Inflammatory macrophage treated with lipopolysaccharide for 4 hours (primary cell): ENCODE measurements at regions not wholly inside any gene's neighbourhood (a gene's known extent, or its start where the extent isn't known, plus 50 kb on each side); places are given as distances from the start of the nearest gene placed in this dataset.

Experiments
- DNase-seq: peaks from one replicate; pipeline ENCODE4 v3.0.0-alpha.2; 2020

GRCh38 chr13:65103351-65103750, 2126.8 kb downstream of the PCDH9 start:
- DNase-seq: no peak

DNA sequence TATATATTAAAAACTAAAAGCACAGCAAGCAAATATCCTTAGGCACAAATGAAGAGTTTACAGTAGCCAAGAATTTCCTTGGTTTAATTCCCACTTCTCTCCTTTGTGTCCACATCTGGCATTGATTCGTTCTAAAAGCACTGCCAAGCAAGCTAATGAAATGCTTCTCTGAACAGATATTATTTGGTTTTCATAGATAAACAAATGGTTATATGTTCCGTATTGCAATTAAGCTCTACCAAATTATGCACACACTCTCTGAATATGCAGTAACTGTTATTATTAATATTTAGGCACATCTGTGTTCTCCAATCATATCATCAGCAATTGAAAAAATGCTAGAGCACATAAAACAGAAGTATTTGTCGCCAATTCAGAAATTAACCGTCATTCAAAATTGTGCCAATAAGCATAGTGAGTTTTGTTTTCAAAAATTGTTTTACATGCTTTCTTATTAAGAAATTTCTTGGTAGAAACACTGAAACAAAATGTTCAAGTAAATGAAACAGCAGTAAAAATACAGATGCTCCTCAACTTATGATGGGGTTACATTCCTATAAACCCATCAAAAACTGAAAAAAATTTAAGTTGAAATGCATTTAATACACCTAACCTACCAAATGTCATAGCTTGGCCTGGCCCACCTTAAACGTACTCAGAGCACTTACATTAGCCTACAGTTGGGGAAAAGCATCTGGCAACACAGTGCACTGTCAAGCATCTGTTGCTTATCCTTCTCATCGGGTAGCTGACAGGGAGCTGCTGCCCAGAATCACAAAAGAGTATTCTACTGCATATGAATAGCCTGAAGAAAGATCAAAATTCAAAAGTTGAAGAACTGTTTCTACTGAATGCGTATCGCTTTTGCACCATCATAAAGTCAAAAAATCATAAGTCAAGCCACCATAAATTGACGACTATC, 2134.7 kb downstream of the PCDH9 start:
- no peak for DNase-seq

DNA sequence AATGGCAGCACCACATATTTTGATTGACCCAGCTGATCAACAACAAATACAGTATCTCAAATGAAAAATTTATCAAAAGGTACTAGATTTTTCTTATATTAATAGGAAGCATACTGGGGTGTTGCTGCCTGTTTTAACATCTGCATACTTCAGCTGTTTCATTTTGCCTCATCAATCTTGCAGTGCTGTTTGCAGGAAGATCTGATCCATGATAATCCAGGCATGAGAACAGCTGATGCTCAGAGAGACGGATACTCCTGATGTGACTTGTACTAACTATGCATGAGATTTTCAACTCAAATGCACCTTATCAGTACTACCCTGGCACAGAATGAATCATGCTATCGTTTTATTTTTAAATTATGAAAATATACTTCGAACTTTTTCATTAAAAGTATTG, 2136.8 kb downstream of the PCDH9 start:
- no peak for DNase-seq

DNA sequence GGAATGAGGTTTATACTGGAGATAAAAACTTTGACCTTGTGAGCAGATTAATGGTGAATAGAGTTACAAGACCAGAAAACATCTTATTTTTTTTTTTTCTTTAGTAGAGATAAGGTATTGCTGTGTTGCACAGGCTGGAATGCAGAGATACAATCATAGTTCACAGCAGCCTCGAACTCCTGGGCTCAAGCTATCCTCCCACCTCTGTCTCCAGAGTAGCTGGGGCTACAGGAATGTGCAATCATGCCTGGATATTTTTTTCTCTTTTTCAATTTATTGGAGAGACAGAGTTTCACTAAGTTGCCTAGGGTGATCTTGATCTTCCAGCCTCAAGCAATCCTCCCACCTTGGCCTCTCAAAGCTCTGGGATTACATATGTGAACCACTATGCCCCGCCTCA, 2139.1 kb downstream of the PCDH9 start:
- no peak for DNase-seq

GRCh38 chr13:65090186-65090585, 2139.9 kb downstream of the PCDH9 start:
- DNase-seq: no peak

- no peak for DNase-seq
These were observed 2141.2 kb downstream of the PCDH9 start for GRCh38 chr13:65088906-65089305.

- DNase-seq: no peak
These were observed 2144.2 kb downstream of the PCDH9 start for GRCh38 chr13:65085977-65086376.

DNA sequence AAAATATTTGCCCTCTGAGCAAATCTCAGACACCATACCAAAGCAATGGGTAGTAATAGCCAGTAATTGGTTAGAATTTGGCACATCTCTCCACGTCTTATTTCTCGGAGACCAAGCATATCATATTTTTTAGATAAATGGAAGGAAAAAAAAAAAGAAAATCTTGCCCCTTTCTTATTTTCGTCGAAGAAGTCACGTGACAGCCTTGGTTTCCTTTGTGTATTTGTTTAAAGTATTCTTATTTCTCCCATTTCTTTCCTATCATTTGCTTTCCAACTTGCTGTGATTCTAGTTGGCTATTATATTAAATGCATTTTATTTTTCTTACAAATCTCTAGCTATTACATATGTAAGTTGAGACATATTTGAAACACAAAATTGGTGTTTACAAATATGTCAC, 2155.9 kb downstream of the PCDH9 start:
- no peak for DNase-seq

DNA sequence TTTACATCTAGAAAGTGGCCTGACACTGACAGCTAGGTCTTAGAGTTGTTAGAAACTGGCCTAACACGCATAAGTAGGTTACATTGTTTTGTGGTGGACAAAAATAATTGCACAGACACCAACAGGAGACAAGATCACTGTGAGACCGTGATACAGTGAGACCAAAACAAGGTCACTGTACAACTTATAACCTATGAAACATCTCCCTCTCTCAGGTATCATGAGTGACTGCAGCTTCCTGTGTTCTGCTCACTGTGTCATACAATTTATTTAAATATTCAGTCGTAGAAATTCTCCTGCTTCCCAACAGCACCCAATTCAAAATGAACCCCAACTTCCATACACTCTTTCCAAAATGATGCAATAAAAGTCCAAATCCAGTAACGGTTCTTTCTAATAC, 2165.2 kb downstream of the PCDH9 start:
- DNase-seq: no peak

GRCh38 chr13:65063753-65064152, 2166.4 kb downstream of the PCDH9 start:
- DNase-seq: no peak

DNA sequence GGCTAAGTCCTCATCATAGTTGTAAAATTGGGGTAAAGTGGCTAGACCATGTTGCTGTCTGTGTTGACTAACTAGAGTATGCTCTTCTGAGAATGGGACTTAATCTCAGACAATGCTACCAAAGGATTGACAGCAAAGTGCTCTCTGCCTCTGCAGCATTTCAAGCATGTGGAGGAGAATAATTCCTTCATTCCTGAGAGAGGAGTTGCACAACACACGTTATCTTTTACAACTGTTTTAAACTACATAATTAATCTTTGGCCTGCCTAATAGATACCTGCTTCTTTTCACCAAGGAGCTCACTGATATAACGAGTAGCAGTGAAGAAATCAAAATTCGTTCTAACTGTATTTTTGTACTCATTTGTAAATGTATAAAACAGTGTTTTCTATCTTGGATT, 2172.2 kb downstream of the PCDH9 start:
- no peak for DNase-seq

DNA sequence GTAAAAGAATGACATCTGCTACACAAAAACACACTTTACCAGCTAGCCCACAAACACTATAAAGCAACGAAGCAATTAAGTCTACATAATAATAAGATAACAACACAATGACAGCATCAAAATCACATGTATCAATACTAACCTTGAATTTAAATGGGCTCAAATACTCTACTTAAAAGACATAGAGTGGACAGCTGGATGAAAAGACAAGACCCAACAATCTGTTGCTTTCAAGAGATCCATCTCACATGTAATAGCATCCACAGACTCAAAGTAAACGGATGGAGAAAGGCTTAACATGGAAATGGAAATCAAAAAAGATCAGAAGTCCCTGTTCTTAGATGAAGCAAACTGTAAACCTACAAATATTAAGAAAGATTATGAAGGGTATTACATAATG, 2175.9 kb downstream of the PCDH9 start:
- no peak for DNase-seq

DNA sequence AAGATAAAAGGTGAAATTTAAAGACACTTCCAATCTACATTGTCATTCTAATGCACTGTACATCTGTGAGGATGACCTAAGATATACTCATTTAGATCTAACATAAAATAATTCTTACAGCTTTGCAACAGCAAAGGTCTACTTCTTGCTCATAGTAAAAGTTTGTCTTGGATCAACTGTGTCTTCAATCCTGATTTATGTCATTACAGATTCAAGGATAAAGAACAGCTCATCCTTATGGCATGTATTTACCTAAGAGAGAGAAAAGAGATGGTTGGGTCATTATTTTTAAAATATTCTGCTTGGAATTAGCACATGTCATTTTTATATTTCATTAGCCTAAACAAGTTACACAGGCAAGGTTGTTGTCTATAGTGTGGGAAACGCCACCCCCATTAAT, 2193.1 kb downstream of the PCDH9 start:
- DNase-seq: no peak

- no peak for DNase-seq
These were observed 2194.8 kb downstream of the PCDH9 start for GRCh38 chr13:65035302-65035701.

DNA sequence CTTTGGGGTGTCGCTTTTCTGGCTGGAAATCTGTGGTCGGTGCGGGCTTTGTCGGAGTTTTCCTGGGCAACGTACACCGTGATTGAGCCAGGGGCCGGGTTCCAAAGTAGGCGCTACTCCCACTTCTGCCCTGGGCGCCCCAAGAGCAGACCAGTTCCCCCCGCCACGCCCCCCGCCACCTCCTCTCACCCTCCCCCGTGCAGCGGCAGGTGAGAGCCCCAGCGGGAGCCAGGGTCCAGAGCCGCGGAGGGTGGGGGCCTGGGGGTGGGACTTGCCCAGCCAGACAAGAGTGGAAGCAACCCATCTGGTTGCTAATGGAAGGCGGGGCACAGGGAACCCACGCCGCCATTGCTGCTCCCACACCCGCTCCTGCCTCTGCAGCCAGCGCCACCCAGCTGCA, 2195.9 kb downstream of the PCDH9 start:
- DNase-seq: no peak

GRCh38 chr13:65032825-65033224, 2197.3 kb downstream of the PCDH9 start:
- DNase-seq: no peak

DNA sequence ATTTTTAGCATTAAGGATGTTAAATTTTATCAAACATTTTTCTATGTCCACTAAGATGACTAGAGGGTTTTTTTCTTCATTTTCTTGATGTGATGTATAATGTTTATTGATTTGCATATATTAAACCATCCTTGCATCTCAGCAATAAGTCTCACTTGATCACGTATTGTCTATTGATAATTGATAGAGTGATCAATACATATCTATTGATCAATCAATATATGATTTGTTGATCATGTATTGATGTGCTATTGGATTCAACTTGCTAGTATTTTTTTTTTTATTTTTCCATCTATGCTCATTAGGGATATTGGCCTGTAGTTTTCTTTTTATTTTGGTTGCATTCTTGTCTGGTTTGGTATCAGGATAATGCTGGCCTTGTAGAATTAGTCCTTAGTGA, 2202.0 kb downstream of the PCDH9 start:
- DNase-seq: no peak

- no peak for DNase-seq
These were observed 2203.6 kb downstream of the PCDH9 start for GRCh38 chr13:65026505-65026904.

- DNase-seq: no peak
These were observed 2218.8 kb downstream of the PCDH9 start for GRCh38 chr13:65011378-65011777.

- DNase-seq: no peak
These were observed 2232.7 kb downstream of the PCDH9 start for GRCh38 chr13:64997438-64997837.

- peak; percentile 2 for DNase-seq
These were observed 2236.5 kb downstream of the PCDH9 start for GRCh38 chr13:64993514-64994164.

- no peak for DNase-seq
These were observed 2237.8 kb downstream of the PCDH9 start for GRCh38 chr13:64992314-64992713.

DNA sequence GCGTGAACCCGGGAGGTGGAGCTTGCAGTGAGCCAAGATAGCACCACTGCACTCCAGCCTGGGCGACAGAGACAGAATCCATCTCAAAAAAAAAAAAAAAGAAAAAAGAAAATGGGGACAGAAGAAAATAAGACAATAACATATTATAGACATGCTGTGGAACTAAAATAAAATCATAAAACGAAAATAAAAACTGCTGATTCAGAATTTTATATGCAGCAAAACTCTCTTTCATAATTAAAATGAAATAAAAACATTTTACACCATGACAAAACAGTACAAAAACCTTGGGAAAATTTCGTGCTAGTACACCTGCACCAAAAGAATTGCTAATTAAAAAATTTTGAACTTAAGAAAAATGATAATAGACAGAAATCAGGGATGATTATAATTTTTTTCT, 2245.1 kb downstream of the PCDH9 start:
- DNase-seq: no peak

DNA sequence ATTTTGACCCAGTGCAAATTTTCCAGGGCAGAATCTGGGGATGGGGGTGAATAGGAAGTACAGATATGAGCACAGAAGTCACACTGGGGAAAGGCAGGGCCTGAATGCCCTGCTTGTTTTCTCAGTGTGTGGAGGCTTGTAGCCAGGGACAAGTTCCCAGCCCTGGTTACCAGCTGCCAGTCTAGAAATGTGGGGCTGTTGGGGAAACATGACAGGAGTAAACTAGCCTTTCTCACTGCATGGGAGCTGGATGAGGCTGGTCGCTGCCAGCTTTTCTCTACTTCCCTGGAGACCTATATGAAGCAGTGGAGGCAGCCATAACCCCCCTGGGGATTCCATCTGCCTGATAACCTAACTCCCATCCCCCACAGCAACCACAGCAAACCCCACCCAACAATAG, 2267.7 kb downstream of the PCDH9 start:
- DNase-seq: no peak

DNA sequence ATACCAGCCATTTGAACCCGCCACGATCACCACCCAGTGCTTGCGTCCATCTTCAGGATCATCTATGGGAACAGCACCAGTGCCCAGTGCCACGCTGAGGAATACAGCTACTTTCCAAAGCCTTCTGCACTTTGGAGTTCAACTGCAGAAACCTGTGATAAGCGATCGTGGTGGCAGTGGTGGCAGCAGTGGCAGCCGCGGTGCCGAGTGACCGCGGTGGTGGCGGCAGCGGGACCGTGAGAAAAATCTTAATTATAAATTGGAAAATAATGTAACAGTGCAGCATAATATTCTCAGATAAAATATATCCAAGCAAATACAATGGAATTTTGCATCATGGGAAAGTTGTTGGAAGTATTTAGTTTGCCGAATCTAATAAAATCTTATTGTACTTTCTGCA, 2270.9 kb downstream of the PCDH9 start:
- DNase-seq: no peak
